ENCODE measurements at regions not wholly inside any gene's neighbourhood (a gene's known extent, or its start where the extent isn't known, plus 50 kb on each side); places are given as distances from the start of the nearest gene placed in this dataset.
"Not testable (repeated sequence)": the region's sequence is repeated elsewhere in the genome, so short reads cannot be mapped to it uniquely, and the experiment has no call there.

DNA sequence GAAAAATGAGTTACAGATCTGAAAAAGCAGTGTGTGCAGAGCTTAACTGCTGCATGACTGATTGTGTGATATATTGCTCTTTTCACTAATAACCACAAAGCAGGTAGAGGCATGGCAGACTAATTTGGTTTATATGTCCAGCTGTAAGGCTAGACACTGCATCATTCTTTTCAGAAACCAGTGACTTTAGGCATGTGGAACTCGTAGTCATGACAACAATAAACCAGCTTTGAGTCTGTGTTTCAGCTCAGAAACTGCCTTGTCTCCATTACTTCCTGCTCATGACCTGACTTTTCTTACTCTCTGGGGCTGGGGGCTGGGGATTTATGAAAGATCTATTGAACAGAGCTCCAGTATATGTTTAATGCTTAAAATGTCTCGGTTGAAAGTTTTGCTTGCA lies 146.8 kb upstream of the LRIG3 start:
- Histone ChIP-seq H3K9me3 (no peaks in the 10 kb centered on the region), H3K27me3 (ENCODE audit: low read depth) (no peaks in the 10 kb centered on the region), H3K4me3 (no peak overlapping the region), H3K4me1 (no peaks in the 10 kb centered on the region), H3K36me3 (replicated peaks) (no peaks in the 10 kb centered on the region)
- in situ Hi-C loops (cut with MboI; ENCODE audit: low sequenced_read_pairs) = no loop called here
- DNase-seq (ENCODE audit: low spot score in 2 of 2) = no peak

DNA sequence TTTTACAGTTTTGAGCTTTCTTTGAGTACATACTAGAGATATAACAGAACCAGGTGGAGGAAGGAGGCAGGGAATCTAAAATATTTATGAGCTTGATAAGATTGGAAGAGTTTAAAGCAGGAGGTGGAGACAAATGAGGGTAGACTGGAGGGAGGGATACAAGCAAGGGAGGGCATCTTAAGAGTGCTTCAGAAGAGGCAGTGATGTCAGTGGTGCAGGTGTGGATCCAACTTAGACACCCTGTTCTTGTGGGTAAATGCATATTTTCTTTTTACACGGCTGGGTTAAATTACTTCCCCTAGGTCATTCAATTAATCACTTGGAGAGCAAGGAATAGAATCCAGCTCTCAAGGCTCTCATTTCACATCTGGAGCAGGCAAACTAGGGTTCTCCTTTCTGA lies 146.1 kb upstream of the LRIG3 start:
- no peak for DNase-seq (ENCODE audit: low spot score in 2 of 2)
- in situ Hi-C loops (cut with MboI; ENCODE audit: low sequenced_read_pairs) = no loop called here
- Histone ChIP-seq H3K4me3 (no peak overlapping the region), H3K36me3 (replicated peaks) (no peaks in the 10 kb centered on the region), H3K4me1 (no peaks in the 10 kb centered on the region), H3K9me3 (no peaks in the 10 kb centered on the region), H3K27me3 (ENCODE audit: low read depth) (no peaks in the 10 kb centered on the region)

DNA sequence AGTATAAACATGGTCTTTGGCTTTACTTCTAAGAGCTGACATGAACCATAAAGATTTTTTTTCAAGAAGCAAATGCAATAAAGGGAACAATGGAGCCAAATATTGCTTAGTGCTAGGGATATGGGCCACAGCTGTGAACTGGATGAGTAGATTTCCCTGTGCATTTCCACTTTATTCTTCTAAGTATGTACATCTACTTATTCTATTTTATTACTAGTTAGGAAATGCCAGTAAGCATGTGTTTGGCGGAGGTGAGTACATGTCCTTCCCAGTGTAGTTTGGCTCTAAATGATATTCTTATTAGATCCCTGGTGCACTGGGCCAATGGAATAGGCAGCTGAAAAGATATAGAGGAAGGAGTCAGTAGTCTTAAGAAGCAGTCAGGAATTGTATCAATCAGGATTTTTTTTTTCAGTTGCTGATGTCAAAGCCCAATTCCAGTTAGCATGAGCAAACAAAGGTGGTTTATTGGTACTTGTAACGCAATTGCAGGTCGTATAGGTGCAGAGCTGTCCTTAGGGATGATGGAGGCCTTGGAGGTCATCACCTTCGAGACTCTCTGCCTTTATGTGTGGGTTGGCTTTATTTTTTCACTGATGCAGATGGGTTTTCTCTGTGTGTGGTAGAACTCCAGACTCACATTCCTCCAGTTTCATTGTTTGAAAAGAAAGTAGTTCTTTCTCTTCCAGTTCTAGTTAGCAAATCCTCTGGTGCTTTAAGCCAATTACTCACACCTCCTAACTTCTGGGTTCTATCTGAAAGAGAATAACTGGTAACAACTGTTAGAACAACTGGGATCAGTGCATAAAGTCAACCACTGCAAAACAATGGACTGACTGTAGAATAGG lies 139.0 kb upstream of the LRIG3 start:
- Histone ChIP-seq H3K4me1 (no peaks in the 10 kb centered on the region), H3K9me3 (no peaks in the 10 kb centered on the region), H3K27me3 (ENCODE audit: low read depth) (no peaks in the 10 kb centered on the region), H3K4me3 (no peak overlapping the region), H3K36me3 (replicated peaks) (no peaks in the 10 kb centered on the region)
- no peak for DNase-seq (ENCODE audit: low spot score in 2 of 2)
- in situ Hi-C loops (cut with MboI; ENCODE audit: low sequenced_read_pairs) = no loop called here

DNA sequence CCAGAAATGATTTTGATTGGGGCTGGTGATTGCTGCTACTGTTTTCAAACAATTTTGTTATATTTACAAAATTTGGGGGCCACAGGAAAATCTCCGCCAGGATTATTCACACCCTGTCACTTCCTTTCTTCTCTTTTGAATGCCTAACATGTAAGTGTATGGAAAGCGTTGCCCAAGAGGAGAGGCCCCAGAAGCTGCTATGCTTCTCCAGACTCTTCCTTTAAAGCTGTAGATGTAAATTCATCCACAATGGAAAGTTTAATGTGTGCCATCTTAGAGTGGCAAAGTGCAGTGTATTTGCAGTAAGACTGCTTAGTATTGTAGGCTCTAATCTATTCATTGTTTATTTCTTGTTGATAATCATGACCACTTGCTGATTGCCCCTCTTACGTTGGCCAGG lies 136.7 kb upstream of the LRIG3 start:
- in situ Hi-C loops (cut with MboI; ENCODE audit: low sequenced_read_pairs) = no loop called here
- Histone ChIP-seq H3K4me3 (no peak overlapping the region), H3K9me3 (no peaks in the 10 kb centered on the region), H3K27me3 (ENCODE audit: low read depth) (no peaks in the 10 kb centered on the region), H3K4me1 (no peaks in the 10 kb centered on the region), H3K36me3 (replicated peaks) (no peaks in the 10 kb centered on the region)
- DNase-seq (ENCODE audit: low spot score in 2 of 2) = no peak

DNA sequence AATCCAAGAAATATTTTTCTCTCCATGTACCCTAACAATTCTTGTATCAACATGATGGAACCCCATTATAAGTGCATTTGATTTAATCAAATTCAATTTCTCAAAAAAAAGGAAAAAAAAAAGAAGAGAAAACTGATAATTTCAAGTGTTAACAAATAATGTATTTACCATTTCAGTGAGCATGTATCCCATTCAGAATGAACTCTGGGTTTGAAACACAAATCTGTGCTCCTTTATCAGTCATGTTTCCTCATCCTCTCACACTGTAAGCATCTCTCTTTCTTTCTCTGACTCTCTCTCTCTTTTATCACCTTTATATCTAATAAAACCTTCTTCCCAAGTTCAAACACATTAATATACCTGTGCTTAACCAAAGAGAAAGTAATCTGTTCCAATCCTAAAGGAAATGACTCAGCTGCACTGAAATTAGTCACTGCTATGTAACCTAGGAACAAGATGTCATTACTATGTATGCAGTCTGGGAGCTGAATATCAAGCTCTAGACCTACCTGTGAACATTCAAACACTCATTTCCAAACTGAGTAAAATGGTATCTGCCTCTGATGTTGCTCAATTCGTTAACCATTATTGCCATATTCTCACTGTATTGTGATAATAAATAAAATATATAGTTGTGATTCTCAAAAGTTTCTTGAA lies 135.0 kb upstream of the LRIG3 start:
- in situ Hi-C loops (cut with MboI; ENCODE audit: low sequenced_read_pairs) = no loop called here
- Histone ChIP-seq H3K9me3 (no peaks in the 10 kb centered on the region), H3K36me3 (replicated peaks) (no peaks in the 10 kb centered on the region), H3K27me3 (ENCODE audit: low read depth) (no peaks in the 10 kb centered on the region), H3K4me3 (no peak overlapping the region), H3K4me1 (no peaks in the 10 kb centered on the region)
- no peak for DNase-seq (ENCODE audit: low spot score in 2 of 2)

DNA sequence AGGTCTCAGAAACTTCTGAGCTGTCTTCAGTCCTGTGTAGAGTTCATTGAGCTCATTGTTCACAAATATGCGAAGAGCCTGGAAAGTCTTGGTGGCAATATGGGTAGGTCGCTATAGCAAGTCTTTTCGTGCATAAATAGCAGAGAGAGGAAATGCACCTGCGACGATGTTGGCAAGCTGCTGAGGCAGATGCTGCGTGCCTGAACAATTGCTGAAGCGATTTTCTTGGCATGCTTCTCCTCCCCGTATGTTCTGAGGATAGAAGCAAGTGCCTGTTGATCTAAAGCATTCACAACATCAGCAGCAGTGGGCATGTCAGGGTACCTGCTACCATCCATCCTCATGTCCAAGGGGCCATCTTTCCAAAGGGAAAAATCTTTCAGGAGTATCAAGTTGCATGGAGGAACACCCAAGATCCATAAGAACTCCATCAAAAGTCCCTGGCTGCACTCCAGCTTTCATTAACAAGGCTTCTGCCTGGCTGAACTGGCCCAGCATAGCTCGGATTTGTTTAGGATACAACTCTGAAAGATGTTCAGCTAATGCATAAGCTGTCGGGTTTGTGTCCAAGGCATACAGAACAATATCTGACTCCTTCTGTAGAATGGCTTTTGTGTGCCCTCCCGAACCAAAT lies 133.1 kb upstream of the LRIG3 start:
- in situ Hi-C loops (cut with MboI; ENCODE audit: low sequenced_read_pairs); DNase-seq (ENCODE audit: low spot score in 2 of 2); H3K4me3 ChIP-seq; H3K36me3 ChIP-seq (replicated peaks); H3K9me3 ChIP-seq; H3K4me1 ChIP-seq; H3K27me3 ChIP-seq (ENCODE audit: low read depth): not testable (repeated sequence)

DNA sequence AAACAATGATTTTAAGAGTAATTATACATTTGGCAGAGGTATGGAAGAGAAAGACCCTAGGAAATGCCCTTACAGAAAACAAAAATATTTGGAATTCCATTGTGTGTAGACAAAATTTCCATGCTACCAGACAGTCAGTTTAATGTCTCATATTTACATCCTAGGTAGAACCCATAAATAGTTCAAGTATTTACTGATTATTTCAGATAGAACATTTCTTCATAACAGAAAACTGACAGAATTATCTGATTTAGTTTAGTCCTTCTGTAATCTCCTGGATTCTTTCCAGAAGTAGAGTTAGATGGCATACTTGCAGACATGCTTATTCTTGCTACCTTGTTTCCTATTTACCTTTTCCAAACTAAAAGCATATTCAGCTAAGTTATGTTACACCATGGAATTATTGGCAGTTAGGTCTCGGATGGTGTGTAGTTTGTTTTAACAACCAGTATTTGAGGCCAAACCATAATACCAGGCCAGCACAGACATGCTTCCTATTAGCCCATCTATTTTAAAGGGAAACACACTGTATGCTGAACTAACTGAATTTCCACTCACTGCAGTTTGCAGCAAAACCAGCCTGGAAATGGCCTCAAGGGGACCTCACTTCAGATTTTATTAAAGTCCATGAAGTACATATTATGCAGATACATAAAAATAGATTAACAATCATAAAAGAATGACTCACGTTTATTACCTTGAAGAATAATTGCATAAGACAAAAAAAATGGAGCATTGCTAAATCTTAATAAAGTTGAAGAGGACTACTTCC lies 126.6 kb upstream of the LRIG3 start:
- no peak overlapping the region for H3K4me3 ChIP-seq
- DNase-seq (ENCODE audit: low spot score in 2 of 2) = no peak
- no peaks in the 10 kb centered on the region for H3K4me1 ChIP-seq
- no peaks in the 10 kb centered on the region for H3K9me3 ChIP-seq
- H3K36me3 ChIP-seq (replicated peaks) = no peaks in the 10 kb centered on the region
- no peaks in the 10 kb centered on the region for H3K27me3 ChIP-seq (ENCODE audit: low read depth)
- in situ Hi-C loops (cut with MboI; ENCODE audit: low sequenced_read_pairs) = no loop called here

DNA sequence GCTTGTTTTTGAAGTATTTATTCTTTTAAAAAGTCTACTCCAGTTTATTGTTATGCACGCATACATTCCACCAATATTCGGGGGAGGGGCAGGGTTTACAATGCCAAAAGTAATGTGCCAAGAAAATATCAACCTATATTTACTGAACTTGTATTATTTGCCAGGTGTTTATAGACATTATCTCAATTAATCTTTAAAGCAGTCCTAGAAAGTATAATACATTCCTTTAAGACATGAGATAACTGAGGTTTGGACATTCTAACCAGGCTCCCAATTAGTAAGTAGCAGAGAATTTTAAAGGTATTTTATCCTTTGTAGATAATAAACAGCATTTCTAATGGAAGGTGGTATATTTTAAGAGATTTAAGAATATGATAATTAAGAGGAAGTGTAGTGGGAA lies 124.5 kb upstream of the LRIG3 start:
- H3K4me3 ChIP-seq = no peak overlapping the region
- no peaks in the 10 kb centered on the region for H3K27me3 ChIP-seq (ENCODE audit: low read depth)
- DNase-seq (ENCODE audit: low spot score in 2 of 2) = no peak
- in situ Hi-C loops (cut with MboI; ENCODE audit: low sequenced_read_pairs) = no loop called here
- no peaks in the 10 kb centered on the region for H3K36me3 ChIP-seq (replicated peaks)
- no peaks in the 10 kb centered on the region for H3K9me3 ChIP-seq
- no peaks in the 10 kb centered on the region for H3K4me1 ChIP-seq

DNA sequence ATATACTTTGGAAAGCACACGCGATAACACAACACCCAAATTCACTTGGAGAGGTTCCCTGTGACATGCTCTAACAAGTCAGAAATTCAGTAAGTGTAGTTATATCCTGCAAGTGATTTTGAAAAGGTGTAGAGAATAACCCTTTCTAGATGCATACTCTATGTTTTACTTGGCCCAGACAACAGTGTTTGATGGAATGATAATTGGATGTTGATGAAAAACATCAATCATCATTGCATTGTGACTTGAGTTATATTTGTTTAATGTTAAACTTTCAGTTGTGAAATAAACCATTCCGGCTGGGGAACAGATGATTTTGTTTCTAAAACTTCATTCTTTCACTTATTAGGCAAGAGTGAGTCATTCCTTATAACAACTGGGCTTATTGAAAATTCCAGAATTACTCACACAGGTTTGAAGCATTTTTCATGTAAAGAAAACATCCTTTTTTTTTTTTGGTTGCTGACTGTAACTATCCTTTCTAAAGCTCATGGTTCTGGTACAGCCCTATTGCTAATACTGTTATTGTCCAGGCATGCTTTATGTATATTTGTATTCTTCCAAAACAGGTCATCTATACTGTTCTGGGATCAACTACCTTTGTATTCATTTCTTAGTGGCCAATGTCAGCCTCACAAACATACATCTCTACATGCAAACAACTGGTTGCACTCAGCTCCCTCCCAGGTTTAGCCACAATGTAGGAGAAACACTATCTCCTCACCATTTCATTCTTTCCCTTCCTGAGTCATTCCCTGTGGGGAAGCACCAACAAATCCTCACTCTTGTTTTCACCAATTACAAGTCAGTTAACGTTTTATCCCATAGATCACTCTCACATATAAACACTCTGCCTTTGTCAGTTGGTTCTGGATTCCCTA lies 121.2 kb upstream of the LRIG3 start:
- Histone ChIP-seq H3K4me1 (no peaks in the 10 kb centered on the region), H3K4me3 (no peak overlapping the region), H3K27me3 (ENCODE audit: low read depth) (no peaks in the 10 kb centered on the region), H3K36me3 (replicated peaks) (no peaks in the 10 kb centered on the region), H3K9me3 (no peaks in the 10 kb centered on the region)
- no peak for DNase-seq (ENCODE audit: low spot score in 2 of 2)
- in situ Hi-C loops (cut with MboI; ENCODE audit: low sequenced_read_pairs) = no loop called here

DNA sequence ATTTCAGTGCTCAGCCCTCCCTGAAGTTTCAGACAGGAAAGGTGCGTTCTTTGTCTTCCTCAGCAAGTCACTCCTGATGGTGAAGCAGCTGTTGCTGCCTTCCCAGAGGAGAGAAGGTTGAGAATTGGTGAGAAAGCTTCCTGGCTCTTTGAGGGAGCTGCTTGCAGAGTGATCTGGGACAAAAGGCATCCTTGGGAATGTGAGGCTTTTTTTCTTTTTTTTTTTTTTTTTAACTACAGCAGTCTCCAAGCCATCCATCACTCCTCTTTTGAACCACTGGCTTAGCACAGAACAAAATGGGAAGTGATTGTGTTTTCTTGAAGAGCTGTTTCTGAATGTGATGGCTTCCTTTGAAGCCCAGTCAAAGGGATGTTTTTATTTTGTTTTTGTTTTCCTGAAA lies 120.4 kb upstream of the LRIG3 start:
- no peaks in the 10 kb centered on the region for H3K9me3 ChIP-seq
- DNase-seq (ENCODE audit: low spot score in 2 of 2) = no peak

DNA sequence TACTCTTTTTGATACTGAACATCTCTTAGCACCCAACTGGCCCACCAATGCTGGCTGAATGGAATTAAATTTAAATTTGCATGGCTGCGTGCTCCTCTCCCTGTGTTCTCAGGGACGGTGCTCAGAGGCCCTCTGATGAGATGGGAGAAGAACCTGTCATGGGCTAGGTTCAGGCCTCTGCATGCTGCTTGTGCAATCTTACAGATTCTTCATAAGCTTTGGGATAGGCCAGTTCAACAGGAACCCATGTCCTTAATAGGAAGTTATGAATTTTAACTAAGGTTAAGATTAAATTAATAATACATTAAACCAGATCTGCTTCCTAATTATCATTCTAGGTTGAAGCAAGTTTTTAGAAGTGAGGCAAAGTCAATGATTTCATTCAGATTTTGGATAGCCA lies 119.7 kb upstream of the LRIG3 start:
- Histone ChIP-seq H3K36me3 (replicated peaks) (no peaks in the 10 kb centered on the region), H3K9me3 (no peaks in the 10 kb centered on the region), H3K27me3 (ENCODE audit: low read depth) (no peaks in the 10 kb centered on the region), H3K4me1 (no peaks in the 10 kb centered on the region), H3K4me3 (no peak overlapping the region)
- DNase-seq (ENCODE audit: low spot score in 2 of 2) = no peak
- in situ Hi-C loops (cut with MboI; ENCODE audit: low sequenced_read_pairs) = no loop called here

More for the DNA sequence above, 120.4 kb upstream of the LRIG3 start:
- Histone ChIP-seq H3K4me3 (no peak overlapping the region), H3K36me3 (replicated peaks) (no peaks in the 10 kb centered on the region), H3K27me3 (ENCODE audit: low read depth) (no peaks in the 10 kb centered on the region), H3K4me1 (no peaks in the 10 kb centered on the region)
- in situ Hi-C loops (cut with MboI; ENCODE audit: low sequenced_read_pairs) = no loop called here

DNA sequence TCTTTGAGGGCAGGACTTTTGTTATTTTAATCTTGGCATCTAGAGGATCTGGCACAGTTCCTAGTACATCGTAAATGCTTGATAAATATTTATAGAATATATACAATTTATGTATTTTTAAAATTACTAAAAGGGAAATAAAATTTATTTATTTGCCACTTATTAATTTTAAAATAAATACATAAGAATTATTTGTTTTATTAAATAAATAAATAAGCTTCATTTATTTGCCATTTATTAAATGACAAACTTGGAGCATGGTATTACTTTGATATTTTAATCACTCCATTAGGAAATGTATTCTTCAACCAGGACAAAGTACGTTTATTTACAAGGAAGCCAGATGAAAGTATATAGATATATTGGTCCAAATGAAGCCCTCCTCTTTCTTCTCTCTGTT lies 118.7 kb upstream of the LRIG3 start:
- in situ Hi-C loops (cut with MboI; ENCODE audit: low sequenced_read_pairs) = no loop called here
- Histone ChIP-seq H3K36me3 (replicated peaks) (no peaks in the 10 kb centered on the region), H3K4me3 (no peak overlapping the region), H3K9me3 (no peaks in the 10 kb centered on the region), H3K4me1 (no peaks in the 10 kb centered on the region), H3K27me3 (ENCODE audit: low read depth) (no peaks in the 10 kb centered on the region)
- DNase-seq (ENCODE audit: low spot score in 2 of 2) = no peak
